T-helper 1 cell treated with Interleukin-12 subunit alpha and Interleukin-12 subunit beta and Interleukin-4 antibody, amounts not matched to agents 30 ng/mL and 1 ng/mL, for 36 hours (primary cell): ENCODE measurements at regions not wholly inside any gene's neighbourhood (a gene's known extent, or its start where the extent isn't known, plus 50 kb on each side); places are given as distances from the start of the nearest gene placed in this dataset.
"Not testable (repeated sequence)": the region's sequence is repeated elsewhere in the genome, so short reads cannot be mapped to it uniquely, and the experiment has no call there.

ENCODE experiments used
- intact Hi-C: fragments of 100-400 bp; cut with micrococcal nuclease; formaldehyde crosslinking; loops from one replicate; pipeline ENCODE4 v1.15.1; 2024

DNA sequence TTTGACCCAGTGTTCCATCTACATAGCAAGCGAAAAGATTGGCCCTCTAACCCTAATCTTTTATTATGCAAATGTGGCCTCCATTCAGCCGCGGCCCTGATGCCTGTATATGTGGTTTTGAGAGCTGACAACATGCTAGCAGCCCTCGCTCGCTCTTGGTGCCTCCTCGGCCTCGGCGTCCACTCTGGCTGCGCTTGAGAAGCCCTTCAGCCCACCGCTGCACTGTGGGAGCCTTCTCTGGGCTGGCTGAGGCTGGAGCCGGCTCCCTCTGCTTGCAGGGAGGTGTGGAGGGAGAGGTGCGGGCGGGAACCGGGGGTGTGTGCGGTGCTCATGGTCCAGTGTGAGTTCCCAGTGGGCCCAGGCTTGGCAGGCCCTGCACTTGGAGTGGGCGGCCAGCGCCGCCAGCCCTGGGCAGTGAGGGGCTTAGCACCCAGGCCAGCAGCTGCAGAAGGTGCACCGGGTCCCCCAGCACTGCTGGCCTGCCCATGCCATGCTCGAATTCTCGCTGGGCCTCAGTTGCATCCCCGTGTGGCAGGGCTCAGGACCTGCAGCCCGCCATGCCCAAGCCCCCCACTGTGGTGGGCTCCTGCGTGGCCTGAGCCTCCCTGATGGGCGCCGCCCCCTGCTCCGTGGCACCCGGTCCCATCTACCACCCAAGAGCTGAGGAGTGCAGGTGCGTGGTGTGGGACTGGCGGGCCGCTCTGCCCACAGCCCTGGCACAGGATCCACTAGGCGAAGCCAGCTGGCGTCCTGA lies 757.5 kb upstream of the CTNND2 start:
- intact Hi-C loops: no loop called here

GRCh38 chr5:12660279-12661107 lies 756.2 kb upstream of the CTNND2 start:
- intact Hi-C loops: not testable (repeated sequence)

DNA sequence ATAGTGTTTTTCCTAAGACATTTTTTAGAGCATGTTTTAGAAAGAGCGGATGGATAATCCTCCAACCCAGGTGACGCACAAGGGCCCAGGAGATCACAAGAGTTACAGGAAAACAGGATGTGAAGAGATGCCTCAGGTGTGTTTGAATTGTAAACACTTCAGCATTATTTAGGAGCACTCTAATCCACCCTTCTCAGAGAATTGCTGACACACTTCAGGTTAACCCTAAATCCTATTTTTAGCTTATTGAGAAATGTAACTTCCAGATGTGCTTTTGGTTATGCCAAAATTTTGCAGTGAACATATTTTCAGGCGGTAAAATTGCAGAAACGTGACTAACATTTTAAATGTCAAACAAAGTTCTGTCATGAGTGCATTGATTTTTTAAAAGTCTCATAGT lies 755.4 kb upstream of the CTNND2 start:
- intact Hi-C loops: no loop called here

- intact Hi-C loops: no loop called here
Measured at GRCh38 chr5:12658871-12659446, 754.7 kb upstream of the CTNND2 start.

DNA sequence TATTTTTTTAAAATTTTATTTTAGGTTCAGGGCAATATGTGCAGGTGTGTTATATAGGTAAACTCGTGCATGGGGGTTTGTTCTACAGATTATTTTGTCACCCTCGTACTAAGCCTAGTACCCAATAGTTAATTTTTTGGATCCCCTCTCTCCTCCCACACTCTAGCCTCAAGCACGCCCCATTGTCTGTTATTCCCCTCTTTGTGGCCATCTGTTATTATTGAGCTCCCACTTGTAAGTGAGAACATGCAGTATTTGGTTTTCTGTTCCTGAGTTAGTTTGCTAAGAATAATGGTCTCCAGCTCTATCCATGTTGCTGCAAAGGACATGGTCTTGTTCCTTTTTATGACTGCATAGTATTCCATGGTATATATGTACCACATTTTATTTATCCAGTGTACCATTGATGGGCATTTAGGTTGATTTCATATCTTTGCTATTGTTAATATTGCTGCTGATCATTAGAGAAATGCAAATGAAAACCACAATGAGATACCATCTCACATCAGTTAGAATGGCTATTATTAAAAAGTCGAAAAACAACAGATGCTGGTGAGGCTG lies 753.7 kb upstream of the CTNND2 start:
- intact Hi-C loops: not testable (repeated sequence)

DNA sequence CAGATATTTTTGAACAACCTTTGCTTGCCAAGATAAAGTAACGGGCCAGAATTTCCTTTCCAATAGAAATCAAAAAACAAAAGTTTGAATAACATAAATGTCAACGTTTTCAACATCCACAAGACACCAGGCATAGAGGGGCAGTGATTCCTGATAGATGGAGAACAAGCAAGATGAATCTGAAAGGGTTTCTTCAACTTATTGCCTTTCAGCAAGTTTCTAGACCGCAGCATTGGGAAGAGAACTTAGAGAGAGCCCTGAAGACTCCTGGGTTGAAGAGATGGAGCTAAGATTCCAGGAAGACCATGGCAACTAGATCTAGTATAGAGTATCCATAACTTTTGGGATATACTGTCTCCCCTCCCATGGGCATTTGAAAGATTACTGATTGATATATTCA lies 751.4 kb upstream of the CTNND2 start:
- intact Hi-C loops: no loop called here

- intact Hi-C loops: no loop called here
Measured at GRCh38 chr5:12652201-12652600, 748.0 kb upstream of the CTNND2 start.

DNA sequence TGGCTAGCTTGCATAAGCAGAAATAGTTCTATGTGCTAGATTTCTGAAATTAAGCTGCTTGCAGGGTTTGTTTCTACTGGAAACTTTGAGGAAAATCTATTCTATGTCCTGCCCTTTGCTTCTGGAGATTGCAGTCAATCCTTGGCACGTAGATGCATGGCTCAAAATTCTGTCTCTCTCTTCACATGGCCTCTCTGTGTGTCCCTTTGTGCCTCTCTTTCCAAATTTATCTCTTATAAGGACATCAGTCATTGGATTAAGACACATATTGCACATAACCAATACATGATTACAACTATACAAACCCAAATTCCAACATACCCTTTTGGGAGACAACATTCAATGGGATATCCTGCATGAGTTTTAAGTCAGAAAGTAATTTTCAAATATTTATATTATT lies 744.3 kb upstream of the CTNND2 start:
- intact Hi-C loops: no loop called here

DNA sequence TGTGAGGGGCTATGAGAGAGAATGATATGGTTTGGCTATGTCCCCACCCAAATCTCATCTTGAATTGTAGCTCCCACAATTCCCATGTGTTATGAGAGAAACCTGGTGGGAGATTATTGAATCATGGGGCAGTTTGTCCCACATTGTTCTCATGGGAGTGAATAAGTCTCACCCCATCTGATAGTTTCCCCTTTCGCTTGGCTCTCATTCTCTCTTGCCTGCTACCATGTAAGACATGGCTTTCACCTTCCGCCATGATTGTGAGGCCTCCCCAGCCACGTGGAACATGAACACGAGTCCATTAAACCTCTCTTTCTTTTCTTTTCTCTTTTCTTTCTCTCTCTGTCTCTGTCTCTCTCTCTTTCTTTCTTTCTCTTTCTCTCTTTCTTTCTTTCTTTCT lies 743.4 kb upstream of the CTNND2 start:
- intact Hi-C loops: no loop called here

- intact Hi-C loops: no loop called here
Measured at GRCh38 chr5:12645582-12645981, 741.3 kb upstream of the CTNND2 start.

DNA sequence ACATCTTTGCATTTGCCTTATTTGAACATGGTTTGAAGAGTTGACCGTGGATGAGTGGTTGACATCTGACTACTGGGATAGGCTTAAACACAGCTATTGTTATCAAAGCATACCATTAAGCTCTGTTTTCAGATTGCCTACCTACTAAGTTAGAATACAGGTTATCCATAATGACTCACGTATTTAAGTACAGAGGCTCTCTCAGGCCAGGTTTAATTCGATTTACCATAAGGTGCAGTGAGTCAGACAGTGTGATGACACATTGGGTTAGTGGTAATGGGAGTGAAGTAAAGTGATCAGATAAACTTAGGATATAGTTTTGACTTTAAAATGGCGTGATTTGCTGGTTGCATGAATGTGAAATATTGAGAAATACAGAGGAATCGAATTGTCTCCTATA lies 732.0 kb upstream of the CTNND2 start:
- intact Hi-C loops: no loop called here

- intact Hi-C loops: no loop called here
Measured at GRCh38 chr5:12626556-12626955, 722.3 kb upstream of the CTNND2 start.

DNA sequence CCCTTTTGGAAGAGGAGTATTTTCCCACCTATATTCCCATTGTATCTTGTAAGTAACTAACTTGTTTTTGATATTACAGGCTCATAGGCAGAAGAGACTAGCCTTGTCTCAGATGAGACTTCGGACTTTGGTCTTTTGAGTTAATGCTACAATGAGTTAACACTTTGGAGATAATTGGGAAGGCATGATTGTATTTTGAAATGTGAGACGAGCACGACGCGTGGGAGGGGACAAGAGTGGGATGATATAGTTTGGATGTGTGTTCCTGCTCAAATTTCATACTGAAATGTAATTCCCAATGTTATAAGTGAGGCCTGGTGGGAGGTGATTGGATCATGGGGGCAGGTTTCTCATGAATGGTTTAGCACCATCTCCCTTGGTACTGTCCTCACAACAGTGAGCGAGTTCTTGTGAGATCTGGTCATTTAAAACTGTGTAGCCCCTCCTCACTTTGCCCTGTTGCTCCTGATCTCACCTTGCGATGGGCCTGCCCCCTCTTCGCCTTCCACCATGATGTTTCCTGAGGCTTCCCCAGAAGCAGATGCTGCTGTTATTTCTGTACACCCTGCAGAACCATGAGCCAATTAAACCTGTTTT lies 721.5 kb upstream of the CTNND2 start:
- intact Hi-C loops: no loop called here

GRCh38 chr5:12624776-12625560 lies 720.7 kb upstream of the CTNND2 start:
- intact Hi-C loops: no loop called here

DNA sequence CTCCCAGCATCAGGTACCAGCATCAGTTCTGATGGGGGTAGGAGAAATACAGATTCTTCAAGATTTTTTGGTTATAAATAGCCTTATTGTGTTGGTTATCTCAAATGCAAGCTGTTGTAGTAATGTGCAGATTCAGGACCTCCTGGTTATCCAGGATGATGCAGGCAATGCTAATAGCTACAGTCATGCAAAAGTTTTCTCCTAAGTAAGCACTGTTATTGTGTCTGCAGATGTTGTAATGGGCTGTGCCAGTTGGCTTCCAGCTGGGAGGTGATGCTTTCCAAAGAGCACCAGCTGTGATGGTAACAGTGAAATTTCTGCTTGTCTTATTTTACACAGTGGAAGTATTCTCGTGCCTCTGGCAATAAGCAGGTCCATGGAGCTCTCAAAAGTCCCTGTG lies 719.2 kb upstream of the CTNND2 start:
- intact Hi-C loops: no loop called here

GRCh38 chr5:12616093-12616492 lies 711.8 kb upstream of the CTNND2 start:
- intact Hi-C loops: no loop called here

DNA sequence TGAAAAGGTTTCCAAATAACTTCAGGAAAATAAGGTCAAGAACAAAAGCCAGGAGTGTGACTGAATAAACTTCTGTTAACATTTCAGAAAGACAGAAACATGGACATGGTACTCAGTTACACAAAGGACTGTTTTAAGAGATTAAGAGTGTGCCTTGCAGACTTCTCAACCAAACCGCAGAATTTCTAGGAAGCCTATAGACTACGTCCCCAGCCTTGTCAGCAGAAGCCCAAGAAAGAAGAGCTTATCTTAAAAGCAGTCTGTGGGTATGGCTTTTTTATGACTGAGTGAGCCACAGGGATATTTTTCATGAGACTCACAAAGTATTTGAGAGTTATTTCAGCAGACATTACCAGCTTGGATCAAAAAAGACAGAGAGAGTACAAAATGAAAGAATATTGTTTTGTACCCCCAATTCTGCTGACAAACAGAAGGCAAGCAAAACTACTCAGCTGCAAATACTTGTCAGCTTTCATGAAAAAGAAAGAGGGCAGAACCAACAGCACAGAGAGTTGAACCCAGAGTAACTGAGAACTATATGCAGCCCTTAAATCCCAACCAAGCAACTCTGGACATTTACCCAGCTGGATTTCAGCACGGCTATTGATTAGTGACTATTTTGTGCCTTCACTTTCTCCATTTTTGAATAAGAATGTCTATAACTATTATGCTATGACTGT lies 711.0 kb upstream of the CTNND2 start:
- intact Hi-C loops: no loop called here

- intact Hi-C loops: no loop called here
Measured at GRCh38 chr5:12614608-12615007, 710.4 kb upstream of the CTNND2 start.

DNA sequence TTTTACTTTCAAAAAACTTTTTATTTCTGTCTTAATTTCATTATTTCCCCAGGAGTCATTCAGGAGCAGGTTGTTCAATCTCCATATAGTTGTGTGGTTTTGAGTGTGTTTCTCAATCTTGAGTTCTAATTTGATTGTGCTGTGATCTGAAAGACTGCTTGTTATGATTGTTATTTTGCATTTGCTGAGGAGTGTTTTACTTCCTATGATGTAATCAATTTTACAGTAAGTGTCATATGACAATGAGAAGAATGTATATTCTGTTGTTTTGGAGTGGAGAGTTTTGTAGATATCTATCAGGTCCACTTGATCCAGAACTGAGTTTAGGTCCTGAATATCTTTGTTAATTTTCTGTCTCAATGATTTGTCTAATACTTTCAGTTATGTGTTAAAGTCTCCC lies 706.9 kb upstream of the CTNND2 start:
- intact Hi-C loops: no loop called here

- intact Hi-C loops: not testable (repeated sequence)
Measured at GRCh38 chr5:12607817-12608216, 703.6 kb upstream of the CTNND2 start.
